ENCODE measurements at regions not wholly inside any gene's neighbourhood (a gene's known extent, or its start where the extent isn't known, plus 50 kb on each side); places are given as distances from the start of the nearest gene placed in this dataset.

DNA sequence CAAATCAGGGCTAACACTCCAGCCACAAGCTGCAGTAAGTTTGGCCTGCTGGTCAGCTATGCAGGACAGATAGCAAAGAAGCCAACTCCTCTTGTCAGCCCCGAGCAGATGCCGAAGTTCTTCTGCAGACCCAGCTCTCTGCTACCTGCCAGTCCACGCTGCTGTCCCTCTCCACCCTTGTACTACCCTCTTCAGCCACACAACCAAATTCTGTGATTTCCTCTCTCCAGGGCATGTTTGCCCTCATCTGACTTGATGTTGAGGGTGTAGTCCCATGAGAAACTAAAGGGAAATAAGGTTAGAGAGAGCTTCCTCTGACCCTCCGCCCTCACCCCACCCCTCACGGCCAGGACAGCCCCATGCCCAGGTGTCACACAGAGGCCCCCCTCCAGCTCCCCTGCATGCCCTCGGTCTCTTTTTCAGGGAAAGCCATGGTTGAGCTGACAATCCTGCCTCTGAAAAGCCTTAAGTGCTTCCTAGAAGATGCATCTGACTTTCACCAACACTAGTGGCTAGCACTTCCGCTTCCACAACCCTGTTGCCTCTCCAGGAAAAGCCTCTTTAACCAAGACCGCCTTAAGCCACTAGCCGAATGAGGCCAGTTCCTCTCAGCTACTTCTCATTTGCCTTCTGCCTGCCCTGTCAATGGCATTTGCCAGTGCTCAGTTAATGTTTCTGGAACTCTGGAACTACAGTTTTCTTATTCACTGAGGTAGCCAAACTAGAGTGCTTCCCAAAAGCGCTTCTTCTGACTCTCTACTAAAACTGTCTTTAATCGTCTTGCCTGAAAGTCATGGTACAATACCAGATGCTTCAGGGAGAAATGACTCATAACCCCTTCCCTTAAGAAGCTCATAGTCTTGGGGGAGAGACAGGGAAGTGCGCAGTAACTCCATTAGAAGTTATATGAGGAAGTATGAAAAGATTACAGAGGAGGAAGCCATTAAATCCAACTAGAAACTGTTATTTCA is 300.4 kb upstream of the STT3B start:
- TF ChIP-seq POLR2A (IDR thresholded peaks at IDR 0.05) (no peak), CTCF (IDR thresholded peaks at IDR 0.05) (no peak), POLR2AphosphoS5 (IDR thresholded peaks at IDR 0.05) (no peak)

All from breast epithelium (tissue), 3 donors.